ENCODE measurements at regions not wholly inside any gene's neighbourhood (a gene's known extent, or its start where the extent isn't known, plus 50 kb on each side); places are given as distances from the start of the nearest gene placed in this dataset.

DNA sequence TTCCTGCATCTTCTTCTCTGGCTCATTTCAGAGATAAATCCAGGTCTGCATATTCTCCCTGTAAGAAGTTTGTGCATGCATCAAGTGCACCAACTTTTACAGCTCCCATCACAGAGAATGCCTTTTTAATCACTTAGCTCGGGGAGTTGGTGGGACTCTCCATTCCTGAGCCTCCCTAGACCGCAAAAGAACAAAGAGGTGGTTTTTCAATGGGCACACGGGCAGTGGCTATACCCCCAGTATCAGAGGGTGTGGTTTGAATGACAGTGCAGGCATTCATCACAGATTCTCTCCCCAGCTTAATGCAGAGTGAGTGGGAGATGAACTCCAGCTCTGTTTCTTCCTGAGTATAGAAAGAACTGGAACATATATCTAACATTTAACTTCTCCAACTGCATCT, 264.7 kb upstream of the NR4A3 start:
- ChIA-PET CTCF (no interaction called here), POLR2A (ENCODE audit: low non-redundant PET) (no interaction called here)
- intact Hi-C loops (cut with micrococcal nuclease; ENCODE audit: unreplicated experiment): no loop called here

DNA sequence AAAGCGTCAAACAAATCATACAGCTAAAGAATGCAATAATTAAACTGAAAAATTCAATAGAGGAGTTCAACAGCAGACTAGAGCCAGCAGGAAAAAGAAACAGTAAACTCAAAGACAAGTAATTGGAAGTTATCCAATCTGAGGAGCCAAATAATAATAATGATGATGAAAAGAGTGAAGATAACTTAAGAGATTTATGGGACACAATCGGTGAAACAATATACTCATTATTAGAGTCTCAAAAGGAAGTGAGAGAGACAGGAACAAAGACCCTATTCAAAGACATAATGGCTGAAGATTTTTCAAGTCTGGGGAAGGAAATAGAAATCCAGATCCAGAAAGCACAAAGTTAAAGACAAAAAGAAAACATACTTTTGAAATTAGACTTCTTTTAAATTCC, 263.9 kb upstream of the NR4A3 start:
- DNase-seq (ENCODE audit: low spot score): no peak
- Histone ChIP-seq H3K4me1 (ENCODE audit: insufficient read depth, low read length, poor library complexity, severe bottlenecking) (no peaks in the 10 kb centered on the region), H3K27me3 (replicated peaks; ENCODE audit: insufficient read depth, low read depth, low read length, poor library complexity) (no peaks in the 10 kb centered on the region), H3K36me3 (ENCODE audit: insufficient read depth, low read length, poor library complexity, severe bottlenecking) (no peaks in the 10 kb centered on the region), H3K9me3 (ENCODE audit: low read depth, low read length, poor library complexity, severe bottlenecking) (peaks cover 6% of the 10 kb centered on the region), H3K4me3 (ENCODE audit: low read depth, low read length, poor library complexity, severe bottlenecking) (no peak overlapping the region), H3K27ac (ENCODE audit: low read depth, low read length, poor library complexity, severe bottlenecking) (no peak overlapping the region)
- intact Hi-C loops (cut with micrococcal nuclease; ENCODE audit: unreplicated experiment): no loop called here
- TF ChIP-seq, protein P1, sequence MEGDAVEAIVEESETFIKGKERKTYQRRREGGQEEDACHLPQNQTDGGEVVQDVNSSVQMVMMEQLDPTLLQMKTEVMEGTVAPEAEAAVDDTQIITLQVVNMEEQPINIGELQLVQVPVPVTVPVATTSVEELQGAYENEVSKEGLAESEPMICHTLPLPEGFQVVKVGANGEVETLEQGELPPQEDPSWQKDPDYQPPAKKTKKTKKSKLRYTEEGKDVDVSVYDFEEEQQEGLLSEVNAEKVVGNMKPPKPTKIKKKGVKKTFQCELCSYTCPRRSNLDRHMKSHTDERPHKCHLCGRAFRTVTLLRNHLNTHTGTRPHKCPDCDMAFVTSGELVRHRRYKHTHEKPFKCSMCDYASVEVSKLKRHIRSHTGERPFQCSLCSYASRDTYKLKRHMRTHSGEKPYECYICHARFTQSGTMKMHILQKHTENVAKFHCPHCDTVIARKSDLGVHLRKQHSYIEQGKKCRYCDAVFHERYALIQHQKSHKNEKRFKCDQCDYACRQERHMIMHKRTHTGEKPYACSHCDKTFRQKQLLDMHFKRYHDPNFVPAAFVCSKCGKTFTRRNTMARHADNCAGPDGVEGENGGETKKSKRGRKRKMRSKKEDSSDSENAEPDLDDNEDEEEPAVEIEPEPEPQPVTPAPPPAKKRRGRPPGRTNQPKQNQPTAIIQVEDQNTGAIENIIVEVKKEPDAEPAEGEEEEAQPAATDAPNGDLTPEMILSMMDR (conservative IDR thresholded peaks at IDR 0.05; ENCODE audit: low read depth, low read length): no peak
- no peak for TF ChIP-seq EZH2 (IDR thresholded peaks at IDR 0.05; ENCODE audit: borderline replicate concordance, low read depth, low read length, poor library complexity, severe bottlenecking)
- no TSS peak for BruUV-seq (replicated peaks)
- ChIA-PET CTCF (no interaction called here), POLR2A (ENCODE audit: low non-redundant PET) (no interaction called here)

More for the DNA sequence above, 264.7 kb upstream of the NR4A3 start:
- no peak overlapping the region for H3K27ac ChIP-seq (ENCODE audit: low read depth, low read length, poor library complexity, severe bottlenecking)
- peaks cover 6% of the 10 kb centered on the region for H3K9me3 ChIP-seq (ENCODE audit: low read depth, low read length, poor library complexity, severe bottlenecking)
- BruUV-seq (replicated peaks): no TSS peak
- DNase-seq (ENCODE audit: low spot score): no peak
- H3K4me3 ChIP-seq (ENCODE audit: low read depth, low read length, poor library complexity, severe bottlenecking): no peak overlapping the region
- no peaks in the 10 kb centered on the region for H3K4me1 ChIP-seq (ENCODE audit: insufficient read depth, low read length, poor library complexity, severe bottlenecking)
- H3K27me3 ChIP-seq (replicated peaks; ENCODE audit: insufficient read depth, low read depth, low read length, poor library complexity): no peaks in the 10 kb centered on the region
- no peaks in the 10 kb centered on the region for H3K36me3 ChIP-seq (ENCODE audit: insufficient read depth, low read length, poor library complexity, severe bottlenecking)
- no peak for TF ChIP-seq EZH2 (IDR thresholded peaks at IDR 0.05; ENCODE audit: borderline replicate concordance, low read depth, low read length, poor library complexity, severe bottlenecking)
- TF ChIP-seq, protein P1 (conservative IDR thresholded peaks at IDR 0.05; ENCODE audit: low read depth, low read length): no peak

DNA sequence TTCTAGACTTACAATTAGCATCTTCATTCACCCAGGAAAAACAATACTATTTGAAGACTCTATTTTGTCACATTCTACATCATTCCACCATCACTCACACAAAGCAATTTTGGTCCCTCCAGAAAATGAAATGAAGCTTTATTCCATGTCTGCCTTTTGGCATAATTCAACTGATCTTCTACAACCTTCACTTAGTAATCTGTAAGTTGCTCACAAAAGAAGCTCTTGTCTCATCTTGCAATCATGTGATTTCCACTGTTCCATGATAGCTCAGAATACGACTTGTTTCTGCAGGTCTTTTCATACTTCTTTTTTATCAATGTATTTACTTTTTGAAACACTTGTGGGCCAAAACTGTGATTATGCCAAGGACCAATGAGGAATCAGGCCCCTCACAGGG, 261.9 kb upstream of the NR4A3 start:
- no peaks in the 10 kb centered on the region for H3K27me3 ChIP-seq (replicated peaks; ENCODE audit: insufficient read depth, low read depth, low read length, poor library complexity)
- peaks cover 6% of the 10 kb centered on the region for H3K9me3 ChIP-seq (ENCODE audit: low read depth, low read length, poor library complexity, severe bottlenecking)
- no peak overlapping the region for H3K4me3 ChIP-seq (ENCODE audit: low read depth, low read length, poor library complexity, severe bottlenecking)
- POLR2A ChIA-PET (ENCODE audit: low non-redundant PET): no interaction called here
- CTCF ChIA-PET: no interaction called here
- BruUV-seq (replicated peaks): no TSS peak
- no peak for DNase-seq (ENCODE audit: low spot score)
- no peaks in the 10 kb centered on the region for H3K4me1 ChIP-seq (ENCODE audit: insufficient read depth, low read length, poor library complexity, severe bottlenecking)
- no peaks in the 10 kb centered on the region for H3K36me3 ChIP-seq (ENCODE audit: insufficient read depth, low read length, poor library complexity, severe bottlenecking)
- intact Hi-C loops (cut with micrococcal nuclease; ENCODE audit: unreplicated experiment): no loop called here
- no peak overlapping the region for H3K27ac ChIP-seq (ENCODE audit: low read depth, low read length, poor library complexity, severe bottlenecking)
- TF ChIP-seq, protein P1 (conservative IDR thresholded peaks at IDR 0.05; ENCODE audit: low read depth, low read length): no peak
- no peak for TF ChIP-seq EZH2 (IDR thresholded peaks at IDR 0.05; ENCODE audit: borderline replicate concordance, low read depth, low read length, poor library complexity, severe bottlenecking)

Measured in A673 (cell line).